Right lobe of liver (tissue), 6 donors: ENCODE measurements at regions not wholly inside any gene's neighbourhood (a gene's known extent, or its start where the extent isn't known, plus 50 kb on each side); places are given as distances from the start of the nearest gene placed in this dataset.
A peak's percentile ranks its signal among the peaks of the same experiment; 100 is the strongest.

ENCODE experiments used
- ATAC-seq, 4 donors: fragments of 200-7000 bp; cut with Tn5 transposase; one replicate each; pipeline ENCODE4 v1.9.1; 2020; ENCODE audit warnings: mild to moderate bottlenecking in 4 of 4, moderate library complexity in 4 of 4
- DNase-seq, 3 donors: peaks; one replicate each; pipeline ENCODE4 v3.0.0-alpha.2; 2020
- H3K27ac ChIP-seq, 3 donors: fragments of 200-600 bp; one replicate each; pipeline ENCODE4 v1.8.0; 2022
- H3K27me3 ChIP-seq, 2 donors: fragments of 200-600 bp; one replicate each; pipeline ENCODE4 v1.8.0; 2022
- H3K36me3 ChIP-seq, 4 donors: fragments of 200-600 bp; sonication (generic) in 1 of 4; one replicate each; pipeline versions ENCODE4 v1.5.1 to v1.8.0; 2017 to 2022; ENCODE audit warnings: control low read depth in 1 of 4
- H3K4me1 ChIP-seq, 4 donors: fragments of 200-600 bp; sonication (generic) in 1 of 4; one replicate each; pipeline versions ENCODE4 v1.5.1 to v1.8.0; 2017 to 2022; ENCODE audit warnings: control low read depth in 1 of 4
- H3K4me3 ChIP-seq, 3 donors: fragments of 200-600 bp; one replicate each; pipeline ENCODE4 v1.8.0; 2022
- H3K9me3 ChIP-seq, 4 donors: fragments of 200-600 bp; sonication (generic) in 1 of 4; one replicate each; pipeline versions ENCODE4 v1.5.1 to v1.8.0; 2017 to 2022; ENCODE audit warnings: control low read depth in 1 of 4
- CTCF ChIP-seq, 4 donors: fragments of 200-600 bp in 3 of 4; fragments of 450-650 bp in 1 of 4; IDR thresholded peaks; one replicate each; pipeline versions ENCODE4 v1.5.1 to v1.8.0; 2016 to 2022; ENCODE audit warnings: antibody characterized with exemption in 4 of 4, mild to moderate bottlenecking in 2 of 4
- POLR2A ChIP-seq: fragments of 450-650 bp; IDR thresholded peaks from one replicate; pipeline ENCODE4 v1.6.1; 2017; ENCODE audit warnings: antibody characterized with exemption, mild to moderate bottlenecking
- WGBS: methylation state at CpG from one replicate; pipeline ENCODE4 v1.1.6; 2018; ENCODE audit warnings: low coverage, low lambda C conversion rate; ENCODE audit not compliant: insufficient coverage; ENCODE audit errors: missing lambda C conversion rate; 5-methylcytosine and 5-hydroxymethylcytosine counted together
- intact Hi-C, 2 donors: fragments of 100-400 bp; cut with DNase I; formaldehyde crosslinking; loops; one replicate each; pipeline versions ENCODE4 v1.11.2 to v1.14.1; 2022
- donor health status: DM: no; HTN: yes; CAD: no.
- donor health status: DM: no; HTN: no; CAD: no.
- donor health status: DM: no; HTN: no; CAD: no.
- donor health status: DM: no; HTN: yes; CAD: no.
- donor health status: DM: no; HTN: yes; CAD: no.

- ATAC-seq (peak in 1 of 4 donors; percentile 23), DNase-seq (no peak)
- intact Hi-C loops, result no loop called here
- no peak overlapping the region for H3K27ac ChIP-seq
- peaks cover 0 to 19% (median 3%) of the 10 kb centered on the region in 4 donors for H3K4me1 ChIP-seq
- no peaks in the 10 kb centered on the region for H3K9me3 ChIP-seq
- no peak overlapping the region for H3K4me3 ChIP-seq
- no peaks in the 10 kb centered on the region for H3K36me3 ChIP-seq
- WGBS, result 14% methylated on average over 1 of the region's 1 CpG
- TF ChIP-seq CTCF (IDR thresholded peaks at IDR 0.05) (no peak), POLR2A (no peak)
- no peaks in the 10 kb centered on the region for H3K27me3 ChIP-seq
Measured at GRCh38 chr1:229892515-229893117, 174.4 kb upstream of the GALNT2 start.

- 83% methylated on average over 10 of the region's 10 CpGs for WGBS
- no peaks in the 10 kb centered on the region for H3K27me3 ChIP-seq
- no peak for DNase-seq
- peaks cover 0 to 7% (median 0%) of the 10 kb centered on the region in 4 donors for H3K4me1 ChIP-seq
- intact Hi-C loops, result no loop called here
- TF ChIP-seq CTCF (IDR thresholded peaks at IDR 0.05) (no peak), POLR2A (no peak)
- no peaks in the 10 kb centered on the region for H3K9me3 ChIP-seq
- H3K36me3 ChIP-seq, result no peaks in the 10 kb centered on the region
- no peak overlapping the region for H3K4me3 ChIP-seq
- no peak for ATAC-seq
- no peak overlapping the region for H3K27ac ChIP-seq
Measured at GRCh38 chr1:229893762-229894444, 173.1 kb upstream of the GALNT2 start.

GRCh38 chr1:229894532-229894931, 172.5 kb upstream of the GALNT2 start:
- H3K27ac ChIP-seq, result no peak overlapping the region
- H3K36me3 ChIP-seq, result no peaks in the 10 kb centered on the region
- peaks cover 0 to 5% (median 0%) of the 10 kb centered on the region in 4 donors for H3K4me1 ChIP-seq
- intact Hi-C loops, result no loop called here
- DNase-seq, result no peak
- ATAC-seq, result peak in 1 of 4 donors; percentile 52
- H3K27me3 ChIP-seq, result no peaks in the 10 kb centered on the region
- TF ChIP-seq CTCF (IDR thresholded peaks at IDR 0.05) (no peak), POLR2A (no peak)
- no peak overlapping the region for H3K4me3 ChIP-seq
- H3K9me3 ChIP-seq, result no peaks in the 10 kb centered on the region

- H3K27ac ChIP-seq, result no peak overlapping the region
- no peaks in the 10 kb centered on the region for H3K9me3 ChIP-seq
- ATAC-seq (peak in 1 of 4 donors; percentile 10), DNase-seq (no peak)
- H3K4me3 ChIP-seq, result no peak overlapping the region
- H3K27me3 ChIP-seq, result no peaks in the 10 kb centered on the region
- TF ChIP-seq CTCF (IDR thresholded peaks at IDR 0.05), result no peak
- TF ChIP-seq POLR2A, result no peak
- intact Hi-C loops, result no loop called here
- no peaks in the 10 kb centered on the region for H3K36me3 ChIP-seq
- no peaks in the 10 kb centered on the region for H3K4me1 ChIP-seq
- 70% methylated on average over 2 of the region's 3 CpGs for WGBS
Measured at GRCh38 chr1:229895605-229896004, 171.4 kb upstream of the GALNT2 start.
